Epithelial cell of proximal tubule (primary cell): ENCODE measurements at regions not wholly inside any gene's neighbourhood (a gene's known extent, or its start where the extent isn't known, plus 50 kb on each side); places are given as distances from the start of the nearest gene placed in this dataset.

Experiments
- DNase-seq: peaks from one replicate; pipeline ENCODE4 v3.0.0-alpha.2; 2011; ENCODE audit warnings: low read depth
- H3K4me3 ChIP-seq: 2 replicates; pipeline ENCODE4 v1.5.1; 2011; ENCODE audit warnings: low read depth, mild to moderate bottlenecking, low read length
- TF ChIP-seq, protein P1 (sequence below): conservative IDR thresholded peaks from 2 replicates; pipeline ENCODE4 v1.5.1; 2012; ENCODE audit warnings: low read depth, mild to moderate bottlenecking, low read length

DNA sequence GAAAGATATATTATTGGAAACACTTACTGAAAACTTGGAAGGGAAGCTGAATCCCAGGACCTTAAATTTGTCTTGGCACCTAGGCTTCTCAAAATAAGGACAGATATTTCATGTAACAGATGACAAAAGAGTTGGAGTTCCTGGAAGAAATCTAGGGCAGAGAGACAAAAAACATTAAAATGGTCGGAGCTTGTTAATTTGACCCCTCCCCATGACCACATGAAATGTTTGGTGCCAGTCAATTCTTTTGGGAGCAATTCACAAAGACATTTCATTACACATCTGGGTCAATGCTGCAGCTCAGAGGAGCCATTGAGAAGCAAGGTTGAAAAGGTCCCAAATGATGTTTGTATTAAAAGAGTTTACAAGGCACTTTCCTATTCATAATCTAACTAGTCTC, 162.0 kb upstream of the GUCY1A2 start:
- no peak overlapping the region for H3K4me3 ChIP-seq
- TF ChIP-seq, protein P1, sequence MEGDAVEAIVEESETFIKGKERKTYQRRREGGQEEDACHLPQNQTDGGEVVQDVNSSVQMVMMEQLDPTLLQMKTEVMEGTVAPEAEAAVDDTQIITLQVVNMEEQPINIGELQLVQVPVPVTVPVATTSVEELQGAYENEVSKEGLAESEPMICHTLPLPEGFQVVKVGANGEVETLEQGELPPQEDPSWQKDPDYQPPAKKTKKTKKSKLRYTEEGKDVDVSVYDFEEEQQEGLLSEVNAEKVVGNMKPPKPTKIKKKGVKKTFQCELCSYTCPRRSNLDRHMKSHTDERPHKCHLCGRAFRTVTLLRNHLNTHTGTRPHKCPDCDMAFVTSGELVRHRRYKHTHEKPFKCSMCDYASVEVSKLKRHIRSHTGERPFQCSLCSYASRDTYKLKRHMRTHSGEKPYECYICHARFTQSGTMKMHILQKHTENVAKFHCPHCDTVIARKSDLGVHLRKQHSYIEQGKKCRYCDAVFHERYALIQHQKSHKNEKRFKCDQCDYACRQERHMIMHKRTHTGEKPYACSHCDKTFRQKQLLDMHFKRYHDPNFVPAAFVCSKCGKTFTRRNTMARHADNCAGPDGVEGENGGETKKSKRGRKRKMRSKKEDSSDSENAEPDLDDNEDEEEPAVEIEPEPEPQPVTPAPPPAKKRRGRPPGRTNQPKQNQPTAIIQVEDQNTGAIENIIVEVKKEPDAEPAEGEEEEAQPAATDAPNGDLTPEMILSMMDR = no peak
- no peak for DNase-seq

DNA sequence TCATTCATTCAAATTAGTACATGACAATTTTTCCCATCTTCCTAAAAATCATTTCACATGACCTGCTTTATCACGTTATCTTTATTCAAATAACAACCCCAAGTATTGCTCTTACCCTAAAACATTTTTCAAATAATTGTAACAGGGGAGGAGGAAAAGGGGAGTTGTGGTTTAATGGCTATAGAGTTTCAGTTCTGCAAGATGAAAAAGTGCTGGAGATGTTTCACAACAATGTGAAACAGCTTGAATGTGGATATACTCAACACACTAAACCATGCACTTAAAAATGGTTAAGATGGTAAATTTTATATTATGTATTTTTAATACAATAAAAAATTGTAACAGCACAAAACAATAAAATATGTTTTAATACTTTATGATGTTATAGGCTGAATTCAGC, 161.6 kb upstream of the GUCY1A2 start:
- no peak overlapping the region for H3K4me3 ChIP-seq
- DNase-seq = no peak
- TF ChIP-seq, protein P1 = no peak

DNA sequence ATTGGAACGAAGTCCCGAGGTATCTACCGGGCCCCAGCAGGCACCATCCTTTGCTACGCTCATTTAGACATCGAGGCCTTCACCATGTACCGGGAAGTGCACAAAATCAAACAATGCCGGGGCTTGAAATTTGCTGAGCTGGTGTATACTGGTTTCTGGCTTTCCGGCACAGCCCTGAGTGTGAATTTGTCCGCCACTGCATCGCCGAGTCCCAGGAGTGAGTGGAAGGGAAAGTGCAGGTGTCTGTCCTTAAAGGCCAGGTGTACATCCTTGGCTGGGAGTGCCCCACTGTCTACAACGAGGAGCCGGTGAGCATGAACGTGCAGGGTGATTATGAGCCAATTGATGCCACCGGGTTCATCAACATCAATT, 158.8 kb upstream of the GUCY1A2 start:
- DNase-seq = no peak
- TF ChIP-seq, protein P1 = no peak
- H3K4me3 ChIP-seq = no peak overlapping the region

DNA sequence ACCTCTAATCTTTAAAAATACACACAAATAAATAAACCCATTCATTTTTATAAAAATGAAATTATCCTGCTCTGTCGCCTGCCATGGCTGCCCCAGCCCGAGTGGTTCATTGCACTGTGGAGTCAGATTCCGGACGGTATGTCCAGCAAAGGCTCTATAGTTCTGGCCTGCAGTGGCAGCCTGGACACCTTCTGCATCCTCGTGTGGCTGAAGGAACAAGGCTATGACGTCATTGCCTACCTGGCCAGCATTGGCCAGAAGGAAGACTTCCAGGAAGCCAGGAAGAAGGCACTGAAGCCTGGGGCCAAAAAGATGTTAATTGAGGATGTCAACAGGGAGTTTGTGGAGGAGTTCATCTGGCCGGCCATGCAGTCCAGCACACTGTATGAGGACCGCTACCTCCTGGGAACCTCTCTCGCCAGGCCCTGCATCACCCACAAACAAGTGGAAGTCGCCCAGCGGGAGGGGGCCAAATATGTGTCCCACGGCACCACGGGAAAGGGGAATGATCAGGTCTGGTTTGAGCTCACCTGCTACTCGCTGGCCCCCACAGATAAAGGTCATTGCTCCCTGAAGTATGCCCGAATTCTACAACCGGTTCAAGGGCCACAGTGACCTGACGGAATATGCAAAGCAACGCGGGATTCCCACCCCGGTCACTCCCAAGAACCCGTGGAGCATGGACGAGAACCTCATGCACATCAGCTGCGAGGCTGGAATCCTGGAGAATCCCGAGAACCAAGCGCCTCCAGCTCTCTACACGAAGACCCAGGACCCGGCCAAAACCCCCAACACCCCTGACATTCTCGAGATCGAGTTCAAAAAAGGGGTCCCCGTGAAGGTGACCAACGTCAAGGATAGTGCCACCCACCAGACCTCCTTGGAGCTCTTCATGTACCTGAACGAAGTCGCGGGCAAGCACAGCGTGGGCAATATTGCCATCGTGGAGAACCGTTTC, 158.2 kb upstream of the GUCY1A2 start:
- no peak for DNase-seq
- TF ChIP-seq, protein P1 = no peak
- H3K4me3 ChIP-seq = no peak overlapping the region

DNA sequence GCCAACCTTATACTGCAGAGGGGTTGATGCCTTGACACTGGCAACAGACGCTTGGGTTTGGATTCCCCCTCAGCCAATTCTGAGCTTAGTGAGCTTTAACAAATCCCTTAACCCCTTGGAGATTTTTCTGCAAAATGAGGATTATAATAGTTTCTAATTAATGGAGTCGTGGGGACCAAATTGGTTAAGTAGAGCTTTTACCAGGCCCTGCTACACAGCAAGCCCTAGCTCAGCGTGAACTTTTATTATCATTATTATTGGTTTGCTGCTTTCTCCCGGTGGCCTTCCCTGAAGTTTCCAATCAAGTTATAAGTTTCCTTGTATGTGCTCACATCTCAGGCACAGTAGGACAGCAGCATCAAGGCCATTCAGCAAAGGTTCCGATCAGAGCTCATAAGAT, 156.6 kb upstream of the GUCY1A2 start:
- TF ChIP-seq, protein P1 = no peak
- DNase-seq = no peak
- H3K4me3 ChIP-seq = no peak overlapping the region

DNA sequence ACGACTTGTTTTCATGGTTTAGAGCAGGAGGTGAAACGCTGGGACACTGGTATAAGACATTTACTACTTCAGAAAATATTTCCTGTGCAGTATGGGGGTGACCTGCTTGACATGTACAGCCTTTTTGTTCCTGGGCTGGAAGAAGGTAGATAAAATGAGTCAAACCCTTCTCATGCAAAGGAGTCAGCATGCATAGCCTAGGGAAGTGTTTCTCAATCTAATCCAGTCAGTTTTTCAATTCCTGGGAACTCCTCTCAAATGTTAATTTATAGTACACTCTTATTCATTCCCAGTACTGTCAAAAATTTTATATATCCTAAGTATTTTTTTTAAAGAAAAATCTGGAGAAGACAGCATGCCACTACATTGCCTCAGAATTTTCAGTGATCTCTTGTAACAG, 154.7 kb upstream of the GUCY1A2 start:
- TF ChIP-seq, protein P1 = no peak
- DNase-seq = no peak
- no peak overlapping the region for H3K4me3 ChIP-seq

DNA sequence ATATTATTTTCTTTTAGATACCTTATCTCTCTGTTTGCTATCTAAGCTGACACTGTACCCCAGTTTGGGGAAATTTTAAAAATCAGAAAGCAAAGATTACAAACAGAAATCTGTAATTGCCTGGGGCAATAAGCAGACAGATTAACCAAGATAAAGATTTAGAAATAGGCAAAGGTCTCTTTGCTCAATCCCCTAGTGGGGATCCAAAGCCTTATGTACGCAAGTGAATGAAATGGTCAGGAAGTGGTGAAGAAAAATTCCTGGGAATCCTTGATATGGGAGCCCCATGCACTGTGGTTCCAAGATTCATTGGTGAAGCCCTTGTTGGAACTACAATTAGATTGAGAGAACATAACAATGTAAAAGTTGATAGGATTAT, 139.5 kb upstream of the GUCY1A2 start:
- DNase-seq = no peak
- H3K4me3 ChIP-seq = no peak overlapping the region
- TF ChIP-seq, protein P1 = no peak
